AG09309 (cell line): ENCODE measurements at regions not wholly inside any gene's neighbourhood (a gene's known extent, or its start where the extent isn't known, plus 50 kb on each side); places are given as distances from the start of the nearest gene placed in this dataset.

Experiments used
- DNase-seq: peaks from one replicate; pipeline ENCODE4 v3.0.0-alpha.2; 2010; ENCODE audit warnings: low read depth
- H3K4me3 ChIP-seq: 2 replicates; pipeline ENCODE4 v1.5.1; 2011; ENCODE audit warnings: mild to moderate bottlenecking, low read depth, low read length, moderate library complexity; ENCODE audit not compliant: control insufficient read depth
- TF ChIP-seq, protein P1 (sequence below): IDR thresholded peaks from 2 replicates; pipeline ENCODE4 v1.5.1; 2011; ENCODE audit warnings: mild to moderate bottlenecking, low read depth, low read length, inconsistent platforms; ENCODE audit not compliant: insufficient read depth, control insufficient read depth; ENCODE audit errors: missing control alignments

DNA sequence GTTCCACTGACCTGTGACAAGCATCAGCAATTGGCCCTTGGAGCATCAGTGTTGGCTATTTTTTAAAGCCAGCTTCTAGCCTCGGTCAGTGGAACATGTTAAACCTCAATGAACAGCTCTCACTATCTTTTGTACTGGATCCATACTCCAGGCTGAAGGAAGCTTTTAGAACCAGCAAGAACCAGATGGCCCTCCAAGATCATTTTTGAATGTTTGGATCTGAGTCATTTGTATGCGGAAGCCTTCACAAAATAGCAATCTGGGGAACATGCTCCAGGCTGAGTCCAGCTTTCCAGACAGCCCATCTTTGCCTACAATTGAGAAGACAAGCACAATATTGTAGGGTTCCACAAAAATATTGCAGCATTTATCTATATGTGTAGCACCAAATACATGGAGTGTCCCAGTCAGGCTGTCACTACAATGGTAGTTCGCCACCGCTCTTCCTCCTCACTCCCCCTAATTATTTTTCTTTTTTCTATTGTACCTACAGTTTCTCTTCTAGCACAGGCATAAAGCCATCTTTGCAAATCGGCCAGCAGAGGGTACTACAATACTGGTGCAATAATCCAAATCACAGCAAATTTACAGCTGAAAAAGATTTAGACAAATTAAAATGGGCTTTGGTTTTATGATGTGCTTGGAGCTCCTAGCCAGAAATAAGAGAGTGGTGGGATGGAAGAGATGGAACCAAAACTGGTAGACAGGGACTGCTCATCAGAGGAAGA, 177.4 kb upstream of the BLID start:
- DNase-seq = peak; percentile 8
- TF ChIP-seq, protein P1, sequence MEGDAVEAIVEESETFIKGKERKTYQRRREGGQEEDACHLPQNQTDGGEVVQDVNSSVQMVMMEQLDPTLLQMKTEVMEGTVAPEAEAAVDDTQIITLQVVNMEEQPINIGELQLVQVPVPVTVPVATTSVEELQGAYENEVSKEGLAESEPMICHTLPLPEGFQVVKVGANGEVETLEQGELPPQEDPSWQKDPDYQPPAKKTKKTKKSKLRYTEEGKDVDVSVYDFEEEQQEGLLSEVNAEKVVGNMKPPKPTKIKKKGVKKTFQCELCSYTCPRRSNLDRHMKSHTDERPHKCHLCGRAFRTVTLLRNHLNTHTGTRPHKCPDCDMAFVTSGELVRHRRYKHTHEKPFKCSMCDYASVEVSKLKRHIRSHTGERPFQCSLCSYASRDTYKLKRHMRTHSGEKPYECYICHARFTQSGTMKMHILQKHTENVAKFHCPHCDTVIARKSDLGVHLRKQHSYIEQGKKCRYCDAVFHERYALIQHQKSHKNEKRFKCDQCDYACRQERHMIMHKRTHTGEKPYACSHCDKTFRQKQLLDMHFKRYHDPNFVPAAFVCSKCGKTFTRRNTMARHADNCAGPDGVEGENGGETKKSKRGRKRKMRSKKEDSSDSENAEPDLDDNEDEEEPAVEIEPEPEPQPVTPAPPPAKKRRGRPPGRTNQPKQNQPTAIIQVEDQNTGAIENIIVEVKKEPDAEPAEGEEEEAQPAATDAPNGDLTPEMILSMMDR = peak; percentile 42
- H3K4me3 ChIP-seq = no peak overlapping the region

DNA sequence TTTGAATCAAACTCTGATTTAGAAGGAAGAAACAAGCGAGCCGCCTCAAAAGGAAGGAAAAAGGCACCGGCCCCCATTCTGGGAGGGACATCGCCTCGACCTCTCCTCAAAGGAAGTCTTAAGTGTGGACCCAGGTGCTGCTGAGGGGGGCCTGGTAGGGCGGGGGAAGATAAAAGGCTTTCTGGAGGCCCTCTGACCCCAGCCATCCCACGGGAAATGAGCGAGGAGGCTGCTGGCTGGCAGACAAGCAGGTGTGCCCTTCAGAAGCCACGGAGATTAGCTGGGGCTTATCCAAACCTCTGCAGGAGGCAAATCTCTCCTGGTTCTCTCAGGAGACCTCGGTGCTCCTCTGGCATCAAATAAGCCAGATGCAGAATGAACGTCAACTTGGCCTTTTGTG, 171.4 kb upstream of the BLID start:
- no peak for DNase-seq
- TF ChIP-seq, protein P1 = no peak
- H3K4me3 ChIP-seq = no peak overlapping the region

- no peak overlapping the region for H3K4me3 ChIP-seq
- no peak for DNase-seq
- TF ChIP-seq, protein P1 = no peak
Measured at GRCh38 chr11:122285070-122285988, 169.3 kb upstream of the BLID start.

GRCh38 chr11:122280870-122281269, 164.9 kb upstream of the BLID start:
- TF ChIP-seq, protein P1 = no peak
- DNase-seq = no peak
- H3K4me3 ChIP-seq = no peak overlapping the region

DNA sequence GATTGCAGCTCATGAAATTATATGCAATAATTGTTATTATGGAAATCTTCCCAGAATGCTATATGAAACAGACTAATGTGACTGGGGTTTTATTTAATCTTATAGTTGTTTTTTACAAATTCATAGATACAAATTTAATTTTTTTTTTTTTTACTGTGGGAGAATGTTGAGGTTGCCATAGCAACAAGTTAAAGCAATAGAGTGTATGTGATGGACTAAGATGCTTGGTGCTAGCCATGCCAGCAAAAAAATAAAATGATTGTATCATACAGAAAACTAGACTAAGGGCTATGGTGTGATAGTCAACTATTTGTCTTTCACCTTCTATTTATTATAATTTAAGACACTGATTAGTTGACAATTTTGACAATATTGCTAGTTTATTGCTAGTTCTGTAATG, 163.2 kb upstream of the BLID start:
- no peak for DNase-seq
- TF ChIP-seq, protein P1 = no peak
- H3K4me3 ChIP-seq = no peak overlapping the region

DNA sequence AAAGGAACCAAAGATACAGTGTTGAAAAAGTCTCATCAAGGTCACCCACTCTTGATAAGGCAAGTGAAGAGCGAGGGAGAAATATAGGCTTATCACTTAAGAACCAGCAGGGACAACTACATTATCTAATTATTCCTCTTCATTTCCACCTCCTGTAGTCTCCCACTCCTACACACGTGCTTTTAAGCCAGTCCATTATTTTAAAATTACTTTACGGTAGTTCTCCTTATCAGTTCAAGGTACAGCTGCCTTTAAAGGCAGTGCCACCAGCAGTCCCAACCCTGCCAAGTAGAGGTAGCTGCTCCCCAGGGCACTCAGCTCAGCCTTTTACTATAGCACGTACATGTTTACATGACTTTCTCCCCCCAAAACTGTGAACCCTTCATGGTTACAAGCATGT, 161.5 kb upstream of the BLID start:
- TF ChIP-seq, protein P1 = no peak
- no peak overlapping the region for H3K4me3 ChIP-seq
- DNase-seq = no peak
